GM12878 (cell line): ENCODE measurements at regions not wholly inside any gene's neighbourhood (a gene's known extent, or its start where the extent isn't known, plus 50 kb on each side); places are given as distances from the start of the nearest gene placed in this dataset.

Source experiments
- ATAC-seq: fragments of 200-7000 bp; cut with Tn5 transposase; 3 replicates; pipeline ENCODE4 v1.9.1; 2020; ENCODE audit warnings: mild to moderate bottlenecking, moderate library complexity
- BruUV-seq: library from RNA; stranded (reverse); fragments of 400-500 nt; replicated peaks from 2 replicates; lab custom pipeline; 2021; lab: Mats Ljungman, UMichigan
- CTCF ChIA-PET: fragments of 300-600 bp; sonication (Branson Sonifier 250); formaldehyde crosslinking; extraction: SDS; loops from one replicate; lab custom pipeline; 2021; ENCODE audit warnings: inconsistent platforms; lab: Yijun Ruan, JAX
- POLR2A ChIA-PET: fragments of 350-600 bp; formaldehyde crosslinking; extraction: SDS; loops from one replicate; lab custom pipeline; 2021; ENCODE audit warnings: inconsistent platforms; lab: Charles Lee
- RAD21 ChIA-PET: fragments of 300-600 bp; sonication (Branson Sonifier 250); formaldehyde crosslinking; loops from one replicate; lab custom pipeline; 2023; ENCODE audit warnings: antibody characterized with exemption; ENCODE audit not compliant: unreplicated experiment; lab: Charles Lee
- SMC1A ChIA-PET: fragments of 300-600 bp; sonication (Branson Sonifier 250); formaldehyde crosslinking; loops from one replicate; lab custom pipeline; 2023; ENCODE audit not compliant: unreplicated experiment, uncharacterized antibody; lab: Charles Lee
- DNase-seq: peaks from one replicate; pipeline ENCODE4 v3.0.0-alpha.2; 2011; ENCODE audit warnings: low read depth, low spot score
- FAIRE-seq: peaks from 3 replicates; lab custom pipeline; 2011; peaks lifted over from hg19 to GRCh38; lab: Jason Lieb, UNC
- H2AFZ ChIP-seq: 2 replicates; pipeline ENCODE4 v1.6.0; 2011; ENCODE audit warnings: low read depth, low read length, control low read depth; ENCODE audit not compliant: control insufficient read depth
- H3K27ac ChIP-seq: 2 replicates; pipeline ENCODE4 v1.5.1; 2011; ENCODE audit warnings: control low read depth; ENCODE audit not compliant: control insufficient read depth, insufficient read depth
- H3K27me3 ChIP-seq, 2 experiments: replicated peaks in 1 of 2; 2 replicates each; pipeline versions ENCODE4 v1.6.0 to v1.6.1; 2011; ENCODE audit warnings: low read length in 1 of 2; ENCODE audit not compliant: control insufficient read depth in 2 of 2, insufficient read depth in 2 of 2
- H3K36me3 ChIP-seq, 2 experiments: 2 replicates each; pipeline ENCODE4 v1.5.1; 2011; ENCODE audit warnings: low read length in 1 of 2; ENCODE audit not compliant: control insufficient read depth in 2 of 2, insufficient read depth in 2 of 2
- H3K4me1 ChIP-seq: 2 replicates; pipeline ENCODE4 v1.6.1; 2011; ENCODE audit warnings: mild to moderate bottlenecking, low read length, moderate library complexity, mixed read lengths; ENCODE audit not compliant: control insufficient read depth, insufficient read depth
- H3K4me2 ChIP-seq: 2 replicates; pipeline ENCODE4 v1.6.0; 2011; ENCODE audit warnings: control low read depth; ENCODE audit not compliant: control insufficient read depth, insufficient read depth
- H3K4me3 ChIP-seq: fragments of 200-600 bp; sonication (generic); 2 replicates; pipeline ENCODE4 v1.5.1; 2016
- H3K79me2 ChIP-seq: 2 replicates; pipeline ENCODE4 v1.6.0; 2011; ENCODE audit warnings: low read length; ENCODE audit not compliant: control insufficient read depth, insufficient read depth
- H3K9ac ChIP-seq: 2 replicates; pipeline ENCODE4 v1.8.0; 2011; ENCODE audit warnings: low read length, control low read depth, mixed read lengths; ENCODE audit not compliant: control insufficient read depth, insufficient read depth
- H3K9me3 ChIP-seq: replicated peaks from 3 replicates; pipeline ENCODE4 v1.5.1; 2011; ENCODE audit warnings: mild to moderate bottlenecking, low read length; ENCODE audit not compliant: control insufficient read depth, insufficient read depth
- H4K20me1 ChIP-seq: 2 replicates; pipeline ENCODE4 v1.6.0; 2011; ENCODE audit not compliant: control insufficient read depth, insufficient read depth
- EP300 ChIP-seq, 2 experiments: fragments of 150-350 bp in 1 of 2; IDR thresholded peaks; 2 replicates each; pipeline ENCODE4 v1.6.1; 2011 to 2012; ENCODE audit warnings: low read depth in 2 of 2, low read length in 2 of 2, borderline replicate concordance in 1 of 2, improper control_type of control experiment in 1 of 2, inconsistent platforms in 1 of 2; ENCODE audit not compliant: control insufficient read depth in 1 of 2
- FOXK2 ChIP-seq: fragments of 450-650 bp; IDR thresholded peaks from 2 replicates; pipeline ENCODE4 v1.6.1; 2017; ENCODE audit warnings: mild to moderate bottlenecking, moderate library complexity
- GATAD2B ChIP-seq: fragments of 450-650 bp; conservative IDR thresholded peaks from 2 replicates; pipeline ENCODE4 v1.6.1; 2017; ENCODE audit warnings: low read depth, mild to moderate bottlenecking, moderate library complexity
- RB1 ChIP-seq: fragments of 450-650 bp; formaldehyde crosslinking; IDR thresholded peaks from 2 replicates; pipeline ENCODE4 v1.6.1; 2017; ENCODE audit warnings: mild to moderate bottlenecking, borderline replicate concordance
- SREBF2 ChIP-seq: IDR thresholded peaks from 2 replicates; pipeline ENCODE4 v1.6.1; 2012; ENCODE audit warnings: mild to moderate bottlenecking, low read length
- STAT1 ChIP-seq: fragments of 450-650 bp; conservative IDR thresholded peaks from 2 replicates; pipeline ENCODE4 v1.6.1; 2014; ENCODE audit warnings: antibody characterized with exemption, mild to moderate bottlenecking
- ZNF24 ChIP-seq: fragments of 450-650 bp; IDR thresholded peaks from 2 replicates; pipeline ENCODE4 v1.6.1; 2017; ENCODE audit warnings: antibody characterized with exemption, mild to moderate bottlenecking
- ZNF274 ChIP-seq: IDR thresholded peaks from one replicate; pipeline ENCODE4 v1.8.0; 2011; ENCODE audit not compliant: insufficient read length, insufficient read depth
- WGBS: methylation state at CpG from one replicate; pipeline ENCODE4 v1.1.6; 2016; ENCODE audit warnings: low lambda C conversion rate; ENCODE audit not compliant: insufficient replicate concordance, insufficient coverage; ENCODE audit errors: missing lambda C conversion rate; 5-methylcytosine and 5-hydroxymethylcytosine counted together
- in situ Hi-C: fragments of 300-500 bp; cut with MboI; formaldehyde crosslinking; loops from 9 replicates; pipeline ENCODE4 v1.14.3; 2018; ENCODE audit warnings: mixed read lengths
- intact Hi-C: fragments of 100-400 bp; cut with micrococcal nuclease; formaldehyde crosslinking; loops from one replicate; pipeline ENCODE4 v1.14.2; 2022; ENCODE audit not compliant: unreplicated experiment
- TF ChIP-seq, protein P1 (sequence below): IDR thresholded peaks from 2 replicates; pipeline ENCODE4 v1.6.1; 2012; ENCODE audit warnings: low read depth, low read length, improper control_type of control experiment
- TF ChIP-seq, protein P2 (sequence below), 3 experiments: IDR thresholded peaks in 2 of 3; conservative IDR thresholded peaks in 1 of 3; 2 replicates each; pipeline ENCODE4 v1.5.1; 2011; ENCODE audit warnings: low read depth in 3 of 3, low read length in 3 of 3, mild to moderate bottlenecking in 3 of 3, control low read depth in 2 of 3, moderate library complexity in 2 of 3, inconsistent platforms in 1 of 3, mixed read lengths in 1 of 3; ENCODE audit not compliant: control insufficient read depth in 2 of 3, insufficient read depth in 1 of 3; ENCODE audit errors: extremely low read depth in 1 of 3
- TF ChIP-seq, protein P3 (sequence below): IDR thresholded peaks from 2 replicates; pipeline ENCODE4 v1.6.1; 2012; ENCODE audit warnings: improper control_type of control experiment, low read depth, low read length; ENCODE audit not compliant: insufficient replicate concordance
- TF ChIP-seq, protein P4 (sequence below): fragments of 450-650 bp; IDR thresholded peaks from 2 replicates; pipeline ENCODE4 v1.6.1; 2016; ENCODE audit warnings: mild to moderate bottlenecking

DNA sequence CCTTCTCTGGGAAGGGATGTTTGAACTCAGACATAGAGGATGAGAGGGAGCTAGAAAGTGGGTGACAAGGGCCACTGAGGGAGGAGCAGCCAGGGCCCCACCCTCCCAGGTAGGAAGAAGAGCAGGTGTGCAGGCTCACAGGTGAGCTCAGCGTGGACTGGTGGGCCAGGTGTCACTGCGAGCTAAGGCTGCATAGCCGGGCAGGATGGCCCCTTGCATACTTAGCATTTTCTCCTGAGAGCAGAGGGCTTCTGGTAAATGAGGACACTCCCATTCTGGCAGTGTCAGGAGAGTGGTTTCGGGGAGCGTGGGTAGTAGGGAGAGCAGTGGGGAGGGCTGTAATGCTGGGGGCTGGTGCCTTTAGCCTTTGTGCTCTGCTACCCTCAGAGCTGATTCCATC lies 843.4 kb downstream of the TBC1D22A start:
- Histone ChIP-seq H3K4me2 (no peak overlapping the region), H2AFZ (no peak overlapping the region), H3K9ac (no peak overlapping the region), H3K4me3 (no peak overlapping the region), H3K36me3 (no peaks in the 10 kb centered on the region), H4K20me1 (no peaks in the 10 kb centered on the region), H3K27ac (no peak overlapping the region), H3K9me3 (no peaks in the 10 kb centered on the region; the same call in 2 of the 3 replicates), H3K27me3 (no peaks in the 10 kb centered on the region), H3K79me2 (no peaks in the 10 kb centered on the region), H3K4me1 (no peaks in the 10 kb centered on the region)
- RAD21 ChIA-PET: no interaction called here
- no peak for TF ChIP-seq STAT1
- no peak for TF ChIP-seq GATAD2B
- TF ChIP-seq, protein P1, sequence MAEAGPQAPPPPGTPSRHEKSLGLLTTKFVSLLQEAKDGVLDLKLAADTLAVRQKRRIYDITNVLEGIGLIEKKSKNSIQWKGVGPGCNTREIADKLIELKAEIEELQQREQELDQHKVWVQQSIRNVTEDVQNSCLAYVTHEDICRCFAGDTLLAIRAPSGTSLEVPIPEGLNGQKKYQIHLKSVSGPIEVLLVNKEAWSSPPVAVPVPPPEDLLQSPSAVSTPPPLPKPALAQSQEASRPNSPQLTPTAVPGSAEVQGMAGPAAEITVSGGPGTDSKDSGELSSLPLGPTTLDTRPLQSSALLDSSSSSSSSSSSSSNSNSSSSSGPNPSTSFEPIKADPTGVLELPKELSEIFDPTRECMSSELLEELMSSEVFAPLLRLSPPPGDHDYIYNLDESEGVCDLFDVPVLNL: no peak
- no peak for TF ChIP-seq FOXK2
- TF ChIP-seq, protein P2, sequence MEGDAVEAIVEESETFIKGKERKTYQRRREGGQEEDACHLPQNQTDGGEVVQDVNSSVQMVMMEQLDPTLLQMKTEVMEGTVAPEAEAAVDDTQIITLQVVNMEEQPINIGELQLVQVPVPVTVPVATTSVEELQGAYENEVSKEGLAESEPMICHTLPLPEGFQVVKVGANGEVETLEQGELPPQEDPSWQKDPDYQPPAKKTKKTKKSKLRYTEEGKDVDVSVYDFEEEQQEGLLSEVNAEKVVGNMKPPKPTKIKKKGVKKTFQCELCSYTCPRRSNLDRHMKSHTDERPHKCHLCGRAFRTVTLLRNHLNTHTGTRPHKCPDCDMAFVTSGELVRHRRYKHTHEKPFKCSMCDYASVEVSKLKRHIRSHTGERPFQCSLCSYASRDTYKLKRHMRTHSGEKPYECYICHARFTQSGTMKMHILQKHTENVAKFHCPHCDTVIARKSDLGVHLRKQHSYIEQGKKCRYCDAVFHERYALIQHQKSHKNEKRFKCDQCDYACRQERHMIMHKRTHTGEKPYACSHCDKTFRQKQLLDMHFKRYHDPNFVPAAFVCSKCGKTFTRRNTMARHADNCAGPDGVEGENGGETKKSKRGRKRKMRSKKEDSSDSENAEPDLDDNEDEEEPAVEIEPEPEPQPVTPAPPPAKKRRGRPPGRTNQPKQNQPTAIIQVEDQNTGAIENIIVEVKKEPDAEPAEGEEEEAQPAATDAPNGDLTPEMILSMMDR (IDR thresholded peaks at IDR 0.05 in 2 of 3, conservative IDR thresholded peaks at IDR 0.05 in 1 of 3; ENCODE audit: control insufficient read depth in 2 of 3, extremely low read depth in 1 of 3, insufficient read depth in 1 of 3, low read depth in 3 of 3, low read length in 3 of 3): no peak
- no peak for TF ChIP-seq EP300 (IDR thresholded peaks at IDR 0.05; ENCODE audit: borderline replicate concordance in 1 of 2, control insufficient read depth in 1 of 2, low read depth in 2 of 2, low read length in 2 of 2)
- TF ChIP-seq ZNF24: no peak
- TF ChIP-seq, protein P3, sequence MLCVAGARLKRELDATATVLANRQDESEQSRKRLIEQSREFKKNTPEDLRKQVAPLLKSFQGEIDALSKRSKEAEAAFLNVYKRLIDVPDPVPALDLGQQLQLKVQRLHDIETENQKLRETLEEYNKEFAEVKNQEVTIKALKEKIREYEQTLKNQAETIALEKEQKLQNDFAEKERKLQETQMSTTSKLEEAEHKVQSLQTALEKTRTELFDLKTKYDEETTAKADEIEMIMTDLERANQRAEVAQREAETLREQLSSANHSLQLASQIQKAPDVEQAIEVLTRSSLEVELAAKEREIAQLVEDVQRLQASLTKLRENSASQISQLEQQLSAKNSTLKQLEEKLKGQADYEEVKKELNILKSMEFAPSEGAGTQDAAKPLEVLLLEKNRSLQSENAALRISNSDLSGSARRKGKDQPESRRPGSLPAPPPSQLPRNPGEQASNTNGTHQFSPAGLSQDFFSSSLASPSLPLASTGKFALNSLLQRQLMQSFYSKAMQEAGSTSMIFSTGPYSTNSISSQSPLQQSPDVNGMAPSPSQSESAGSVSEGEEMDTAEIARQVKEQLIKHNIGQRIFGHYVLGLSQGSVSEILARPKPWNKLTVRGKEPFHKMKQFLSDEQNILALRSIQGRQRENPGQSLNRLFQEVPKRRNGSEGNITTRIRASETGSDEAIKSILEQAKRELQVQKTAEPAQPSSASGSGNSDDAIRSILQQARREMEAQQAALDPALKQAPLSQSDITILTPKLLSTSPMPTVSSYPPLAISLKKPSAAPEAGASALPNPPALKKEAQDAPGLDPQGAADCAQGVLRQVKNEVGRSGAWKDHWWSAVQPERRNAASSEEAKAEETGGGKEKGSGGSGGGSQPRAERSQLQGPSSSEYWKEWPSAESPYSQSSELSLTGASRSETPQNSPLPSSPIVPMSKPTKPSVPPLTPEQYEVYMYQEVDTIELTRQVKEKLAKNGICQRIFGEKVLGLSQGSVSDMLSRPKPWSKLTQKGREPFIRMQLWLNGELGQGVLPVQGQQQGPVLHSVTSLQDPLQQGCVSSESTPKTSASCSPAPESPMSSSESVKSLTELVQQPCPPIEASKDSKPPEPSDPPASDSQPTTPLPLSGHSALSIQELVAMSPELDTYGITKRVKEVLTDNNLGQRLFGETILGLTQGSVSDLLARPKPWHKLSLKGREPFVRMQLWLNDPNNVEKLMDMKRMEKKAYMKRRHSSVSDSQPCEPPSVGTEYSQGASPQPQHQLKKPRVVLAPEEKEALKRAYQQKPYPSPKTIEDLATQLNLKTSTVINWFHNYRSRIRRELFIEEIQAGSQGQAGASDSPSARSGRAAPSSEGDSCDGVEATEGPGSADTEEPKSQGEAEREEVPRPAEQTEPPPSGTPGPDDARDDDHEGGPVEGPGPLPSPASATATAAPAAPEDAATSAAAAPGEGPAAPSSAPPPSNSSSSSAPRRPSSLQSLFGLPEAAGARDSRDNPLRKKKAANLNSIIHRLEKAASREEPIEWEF: no peak
- TF ChIP-seq SREBF2: no peak
- no peak for TF ChIP-seq RB1
- TF ChIP-seq, protein P4, sequence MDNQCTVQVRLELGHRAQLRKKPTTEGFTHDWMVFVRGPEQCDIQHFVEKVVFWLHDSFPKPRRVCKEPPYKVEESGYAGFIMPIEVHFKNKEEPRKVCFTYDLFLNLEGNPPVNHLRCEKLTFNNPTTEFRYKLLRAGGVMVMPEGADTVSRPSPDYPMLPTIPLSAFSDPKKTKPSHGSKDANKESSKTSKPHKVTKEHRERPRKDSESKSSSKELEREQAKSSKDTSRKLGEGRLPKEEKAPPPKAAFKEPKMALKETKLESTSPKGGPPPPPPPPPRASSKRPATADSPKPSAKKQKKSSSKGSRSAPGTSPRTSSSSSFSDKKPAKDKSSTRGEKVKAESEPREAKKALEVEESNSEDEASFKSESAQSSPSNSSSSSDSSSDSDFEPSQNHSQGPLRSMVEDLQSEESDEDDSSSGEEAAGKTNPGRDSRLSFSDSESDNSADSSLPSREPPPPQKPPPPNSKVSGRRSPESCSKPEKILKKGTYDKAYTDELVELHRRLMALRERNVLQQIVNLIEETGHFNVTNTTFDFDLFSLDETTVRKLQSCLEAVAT: no peak
- no peak for TF ChIP-seq ZNF274
- 6% methylated on average over 5 of the region's 5 CpGs for WGBS
- CTCF ChIA-PET: no interaction called here
- BruUV-seq: no TSS peak
- in situ Hi-C loops (no loop called here), intact Hi-C loops (no loop called here)
- DNase-seq: no peak
- POLR2A ChIA-PET: no interaction called here
- FAIRE-seq: no peak
- no peak for ATAC-seq
- SMC1A ChIA-PET: interaction anchor here (0.6 kb wide), 1 partner anchor 167 kb away, joined by 3 read pairs; no protein-coding TSS in a partner anchor
